Uterus (tissue), 2 donors: ENCODE measurements at regions not wholly inside any gene's neighbourhood (a gene's known extent, or its start where the extent isn't known, plus 50 kb on each side); places are given as distances from the start of the nearest gene placed in this dataset.

ENCODE experiments used
- POLR2A ChIP-seq, 2 donors: fragments of 450-650 bp; IDR thresholded peaks; one replicate each; pipeline ENCODE4 v1.6.1; 2016; ENCODE audit warnings: antibody characterized with exemption in 2 of 2, mild to moderate bottlenecking in 1 of 2, moderate library complexity in 1 of 2
- TF ChIP-seq, protein P1 (sequence below), 4 experiments: fragments of 200-600 bp in 2 of 4; fragments of 450-650 bp in 2 of 4; sonication (generic) in 2 of 4; IDR thresholded peaks; one replicate each; pipeline ENCODE4 v1.5.1; 2016 to 2019; ENCODE audit warnings: antibody characterized with exemption in 4 of 4, mild to moderate bottlenecking in 2 of 4, moderate library complexity in 1 of 4

DNA sequence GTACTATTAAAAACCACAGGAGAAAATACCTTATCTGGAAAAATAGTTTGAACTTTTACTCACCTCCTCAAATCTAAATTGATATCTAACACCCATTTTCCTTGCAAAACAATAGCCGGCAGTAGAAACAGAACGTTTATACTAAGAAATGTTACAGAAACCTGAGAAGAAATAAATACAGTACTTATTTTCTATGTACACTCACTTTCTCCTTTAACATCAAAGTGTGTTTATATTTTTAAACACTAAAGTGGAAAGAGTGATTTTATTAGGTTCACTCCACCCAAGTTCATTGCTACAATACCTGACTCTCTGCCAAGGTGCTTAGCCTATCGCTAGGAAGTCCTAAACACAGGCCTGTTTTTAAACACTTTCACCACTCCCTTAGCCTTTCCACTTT lies 87.8 kb upstream of the TJP1 start:
- TF ChIP-seq, protein P1, sequence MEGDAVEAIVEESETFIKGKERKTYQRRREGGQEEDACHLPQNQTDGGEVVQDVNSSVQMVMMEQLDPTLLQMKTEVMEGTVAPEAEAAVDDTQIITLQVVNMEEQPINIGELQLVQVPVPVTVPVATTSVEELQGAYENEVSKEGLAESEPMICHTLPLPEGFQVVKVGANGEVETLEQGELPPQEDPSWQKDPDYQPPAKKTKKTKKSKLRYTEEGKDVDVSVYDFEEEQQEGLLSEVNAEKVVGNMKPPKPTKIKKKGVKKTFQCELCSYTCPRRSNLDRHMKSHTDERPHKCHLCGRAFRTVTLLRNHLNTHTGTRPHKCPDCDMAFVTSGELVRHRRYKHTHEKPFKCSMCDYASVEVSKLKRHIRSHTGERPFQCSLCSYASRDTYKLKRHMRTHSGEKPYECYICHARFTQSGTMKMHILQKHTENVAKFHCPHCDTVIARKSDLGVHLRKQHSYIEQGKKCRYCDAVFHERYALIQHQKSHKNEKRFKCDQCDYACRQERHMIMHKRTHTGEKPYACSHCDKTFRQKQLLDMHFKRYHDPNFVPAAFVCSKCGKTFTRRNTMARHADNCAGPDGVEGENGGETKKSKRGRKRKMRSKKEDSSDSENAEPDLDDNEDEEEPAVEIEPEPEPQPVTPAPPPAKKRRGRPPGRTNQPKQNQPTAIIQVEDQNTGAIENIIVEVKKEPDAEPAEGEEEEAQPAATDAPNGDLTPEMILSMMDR (IDR thresholded peaks at IDR 0.05) = no peak
- no peak for TF ChIP-seq POLR2A (IDR thresholded peaks at IDR 0.05)
